Panc1 (cell line): ENCODE measurements at regions not wholly inside any gene's neighbourhood (a gene's known extent, or its start where the extent isn't known, plus 50 kb on each side); places are given as distances from the start of the nearest gene placed in this dataset.

ENCODE experiments used
- CTCF ChIP-seq: fragments of 450-650 bp; IDR thresholded peaks from 2 replicates; pipeline ENCODE4 v1.5.1; 2017; ENCODE audit warnings: mild to moderate bottlenecking
- POLR2AphosphoS5 ChIP-seq: IDR thresholded peaks from 2 replicates; pipeline ENCODE4 v1.6.1; 2012; ENCODE audit warnings: mild to moderate bottlenecking, low read depth, low read length, moderate library complexity
- TCF7L2 ChIP-seq: IDR thresholded peaks from 2 replicates; pipeline ENCODE4 v1.6.1; 2011; ENCODE audit warnings: mild to moderate bottlenecking, low read depth, low read length, inconsistent platforms

GRCh38 chr10:10532826-10533225 lies 484.8 kb upstream of the CELF2 start:
- no peak for TF ChIP-seq CTCF
- TF ChIP-seq TCF7L2: no peak
- no peak for TF ChIP-seq POLR2AphosphoS5
